HEK293 (cell line): ENCODE measurements at regions not wholly inside any gene's neighbourhood (a gene's known extent, or its start where the extent isn't known, plus 50 kb on each side); places are given as distances from the start of the nearest gene placed in this dataset.

ENCODE experiments used
- CTCF ChIA-PET: fragments of 350-600 bp; formaldehyde crosslinking; extraction: SDS; loops from one replicate; lab custom pipeline; 2021; ENCODE audit warnings: antibody characterized with exemption; lab: Yijun Ruan, JAX
- POLR2A ChIA-PET: fragments of 300-600 bp; formaldehyde crosslinking; extraction: SDS; loops from one replicate; lab custom pipeline; 2020; ENCODE audit warnings: antibody characterized with exemption, inconsistent platforms; lab: Yijun Ruan, JAX
- H3K27ac ChIP-seq: fragments of 200-500 bp; sonication (Bioruptor generic); 2 replicates; pipeline ENCODE4 v1.5.1; 2014; ENCODE audit warnings: low read depth, low read length, control low read depth, inconsistent platforms; ENCODE audit errors: extremely low read depth
- H3K36me3 ChIP-seq, 2 experiments: fragments of 200-500 bp in 1 of 2; sonication (Bioruptor generic) in 1 of 2; 1 replicate in 1 of 2; 2 replicates in 1 of 2; pipeline ENCODE4 v1.5.1; 2014 to 2017; ENCODE audit warnings: inconsistent platforms in 2 of 2, low read length in 2 of 2; ENCODE audit not compliant: control insufficient read depth in 2 of 2, insufficient read depth in 1 of 2
- H3K4me1 ChIP-seq: fragments of 200-500 bp; sonication (Bioruptor generic); 2 replicates; pipeline ENCODE4 v1.5.1; 2014; ENCODE audit warnings: mild to moderate bottlenecking, low read length, inconsistent platforms; ENCODE audit not compliant: control insufficient read depth, insufficient read depth
- H3K4me3 ChIP-seq: 2 replicates; pipeline ENCODE4 v1.5.1; 2011; ENCODE audit warnings: low read depth, mild to moderate bottlenecking, control low read depth, low read length, moderate library complexity
- H3K9me3 ChIP-seq: fragments of 200-500 bp; sonication (Bioruptor generic); 2 replicates; pipeline ENCODE4 v1.5.1; 2014; ENCODE audit warnings: low read depth, low read length, inconsistent platforms; ENCODE audit not compliant: control insufficient read depth, insufficient read depth
- BCL11B ChIP-seq: fragments of 450-650 bp; formaldehyde crosslinking; IDR thresholded peaks from 2 replicates; pipeline ENCODE4 v1.5.1; 2016; ENCODE audit warnings: low read depth, missing biosample characterization, missing genetic modification characterization
- ELK4 ChIP-seq: IDR thresholded peaks from 2 replicates; pipeline ENCODE4 v1.6.1; 2011; ENCODE audit warnings: mild to moderate bottlenecking, low read depth, low read length, borderline replicate concordance
- HIC1 ChIP-seq: fragments of 450-650 bp; formaldehyde crosslinking; IDR thresholded peaks from 2 replicates; pipeline ENCODE4 v1.5.1; 2016; ENCODE audit warnings: missing biosample characterization, missing genetic modification characterization
- MYNN ChIP-seq: fragments of 450-650 bp; formaldehyde crosslinking; IDR thresholded peaks from 2 replicates; pipeline ENCODE4 v1.5.1; 2016; ENCODE audit warnings: missing biosample characterization, missing genetic modification characterization, borderline replicate concordance
- ZBTB11 ChIP-seq: fragments of 450-650 bp; formaldehyde crosslinking; conservative IDR thresholded peaks from 2 replicates; pipeline ENCODE4 v1.5.1; 2016; ENCODE audit warnings: low read depth, missing biosample characterization, missing genetic modification characterization
- ZNF112 ChIP-seq: fragments of 450-650 bp; formaldehyde crosslinking; IDR thresholded peaks from 2 replicates; pipeline ENCODE4 v1.5.0; 2017; ENCODE audit warnings: missing biosample characterization, missing genetic modification characterization
- ZNF114 ChIP-seq: fragments of 450-650 bp; formaldehyde crosslinking; IDR thresholded peaks from 2 replicates; pipeline ENCODE4 v1.5.0; 2017; ENCODE audit warnings: missing biosample characterization, missing genetic modification characterization
- ZNF121 ChIP-seq: fragments of 450-650 bp; formaldehyde crosslinking; IDR thresholded peaks from 2 replicates; pipeline ENCODE4 v1.5.1; 2016; ENCODE audit warnings: missing biosample characterization, missing genetic modification characterization
- ZNF133 ChIP-seq: fragments of 450-650 bp; formaldehyde crosslinking; IDR thresholded peaks from 2 replicates; pipeline ENCODE4 v1.5.1; 2016; ENCODE audit warnings: missing biosample characterization, missing genetic modification characterization
- ZNF19 ChIP-seq: fragments of 450-650 bp; formaldehyde crosslinking; IDR thresholded peaks from 2 replicates; pipeline ENCODE4; 2016; ENCODE audit warnings: missing biosample characterization, missing genetic modification characterization, low read depth
- ZNF292 ChIP-seq: fragments of 450-650 bp; formaldehyde crosslinking; IDR thresholded peaks from 2 replicates; pipeline ENCODE4 v1.5.1; 2016; ENCODE audit warnings: low read depth, missing biosample characterization, missing genetic modification characterization, borderline replicate concordance
- ZNF350 ChIP-seq: fragments of 450-650 bp; formaldehyde crosslinking; IDR thresholded peaks from 2 replicates; pipeline ENCODE4 v1.5.0; 2017; ENCODE audit warnings: missing biosample characterization, mild to moderate bottlenecking, missing genetic modification characterization
- ZNF362 ChIP-seq: fragments of 450-650 bp; formaldehyde crosslinking; IDR thresholded peaks from 2 replicates; pipeline ENCODE4 v1.5.1; 2016; ENCODE audit warnings: missing biosample characterization, missing genetic modification characterization
- ZNF426 ChIP-seq: fragments of 450-650 bp; formaldehyde crosslinking; IDR thresholded peaks from 2 replicates; pipeline ENCODE4 v1.5.1; 2017; ENCODE audit warnings: missing biosample characterization, missing genetic modification characterization, mild to moderate bottlenecking, inconsistent platforms, moderate library complexity
- ZNF514 ChIP-seq: fragments of 450-650 bp; formaldehyde crosslinking; IDR thresholded peaks from 2 replicates; pipeline ENCODE4 v1.5.1; 2016; ENCODE audit warnings: missing biosample characterization, missing genetic modification characterization
- ZNF558 ChIP-seq: fragments of 450-650 bp; formaldehyde crosslinking; IDR thresholded peaks from 2 replicates; pipeline ENCODE4 v1.5.1; 2016; ENCODE audit warnings: missing biosample characterization, missing genetic modification characterization
- ZNF626 ChIP-seq: fragments of 450-650 bp; sonication (Bioruptor Pico); formaldehyde crosslinking; IDR thresholded peaks from 2 replicates; pipeline ENCODE4 v1.5.1; 2018; ENCODE audit warnings: missing biosample characterization, missing genetic modification characterization, inconsistent platforms
- ZNF658 ChIP-seq: fragments of 450-650 bp; formaldehyde crosslinking; IDR thresholded peaks from 2 replicates; pipeline ENCODE4; 2016; ENCODE audit warnings: missing biosample characterization, missing genetic modification characterization
- ZNF664 ChIP-seq: fragments of 450-650 bp; formaldehyde crosslinking; IDR thresholded peaks from 2 replicates; pipeline ENCODE4 v1.5.1; 2016; ENCODE audit warnings: missing biosample characterization, missing genetic modification characterization
- ZNF76 ChIP-seq: fragments of 450-650 bp; formaldehyde crosslinking; IDR thresholded peaks from 2 replicates; pipeline ENCODE4; 2016; ENCODE audit warnings: low read depth, missing biosample characterization, missing genetic modification characterization, borderline replicate concordance
- ZNF777 ChIP-seq: fragments of 450-650 bp; formaldehyde crosslinking; IDR thresholded peaks from 2 replicates; pipeline ENCODE4 v1.5.1; 2017; ENCODE audit warnings: missing biosample characterization, missing genetic modification characterization, borderline replicate concordance
- ZNF791 ChIP-seq: fragments of 450-650 bp; formaldehyde crosslinking; IDR thresholded peaks from 2 replicates; pipeline ENCODE4 v1.5.1; 2016; ENCODE audit warnings: missing biosample characterization, missing genetic modification characterization
- TF ChIP-seq, protein P1 (sequence below): fragments of 450-650 bp; formaldehyde crosslinking; IDR thresholded peaks from 2 replicates; pipeline ENCODE4 v1.5.1; 2016; ENCODE audit warnings: missing biosample characterization, missing genetic modification characterization
- TF ChIP-seq, protein P2 (sequence below): fragments of 450-650 bp; formaldehyde crosslinking; IDR thresholded peaks from 2 replicates; pipeline ENCODE4 v1.5.1; 2017; ENCODE audit warnings: missing biosample characterization, missing genetic modification characterization

GRCh38 chr6:113736978-113737377, 120.2 kb upstream of the MARCKS start:
- CTCF ChIA-PET, result interaction anchor here (0.6 kb wide), 1 partner anchor 28 kb away, joined by 4 read pairs; no protein-coding TSS in a partner anchor
- H3K4me1 ChIP-seq, result 0 out of 2 replicates have a peak, but pooled peaks cover 6% of the 10 kb centered on the region
- no peaks in the 10 kb centered on the region for H3K36me3 ChIP-seq
- TF ChIP-seq HIC1 (tag by site-specific recombination), result no peak
- no peak for TF ChIP-seq ZNF791 (tag by site-specific recombination)
- TF ChIP-seq ZNF664, result no peak
- TF ChIP-seq ZNF350 (tag by site-specific recombination), result no peak
- no peak for TF ChIP-seq ZNF292 (tag by site-specific recombination)
- TF ChIP-seq, protein P1, sequence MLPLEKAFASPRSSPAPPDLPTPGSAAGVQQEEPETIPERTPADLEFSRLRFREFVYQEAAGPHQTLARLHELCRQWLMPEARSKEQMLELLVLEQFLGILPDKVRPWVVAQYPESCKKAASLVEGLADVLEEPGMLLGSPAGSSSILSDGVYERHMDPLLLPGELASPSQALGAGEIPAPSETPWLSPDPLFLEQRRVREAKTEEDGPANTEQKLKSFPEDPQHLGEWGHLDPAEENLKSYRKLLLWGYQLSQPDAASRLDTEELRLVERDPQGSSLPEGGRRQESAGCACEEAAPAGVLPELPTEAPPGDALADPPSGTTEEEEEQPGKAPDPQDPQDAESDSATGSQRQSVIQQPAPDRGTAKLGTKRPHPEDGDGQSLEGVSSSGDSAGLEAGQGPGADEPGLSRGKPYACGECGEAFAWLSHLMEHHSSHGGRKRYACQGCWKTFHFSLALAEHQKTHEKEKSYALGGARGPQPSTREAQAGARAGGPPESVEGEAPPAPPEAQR (tag by site-specific recombination), result no peak
- no peak for TF ChIP-seq ZNF19 (tag by site-specific recombination)
- no peak for TF ChIP-seq ZNF658 (tag by site-specific recombination)
- TF ChIP-seq BCL11B, result no peak
- TF ChIP-seq ZNF514 (tag by site-specific recombination), result no peak
- TF ChIP-seq ZNF426 (tag by site-specific recombination), result no peak
- TF ChIP-seq ZNF626 (tag by site-specific recombination), result no peak
- no peak for TF ChIP-seq ELK4
- no peak for TF ChIP-seq ZNF133 (tag by site-specific recombination)
- no peak for TF ChIP-seq ZNF114
- TF ChIP-seq ZNF362 (tag by site-specific recombination), result no peak
- TF ChIP-seq ZNF777 (tag by site-specific recombination), result no peak
- H3K9me3 ChIP-seq, result no peaks in the 10 kb centered on the region
- no peak overlapping the region for H3K27ac ChIP-seq
- no peak overlapping the region for H3K4me3 ChIP-seq
- POLR2A ChIA-PET, result no interaction called here

DNA sequence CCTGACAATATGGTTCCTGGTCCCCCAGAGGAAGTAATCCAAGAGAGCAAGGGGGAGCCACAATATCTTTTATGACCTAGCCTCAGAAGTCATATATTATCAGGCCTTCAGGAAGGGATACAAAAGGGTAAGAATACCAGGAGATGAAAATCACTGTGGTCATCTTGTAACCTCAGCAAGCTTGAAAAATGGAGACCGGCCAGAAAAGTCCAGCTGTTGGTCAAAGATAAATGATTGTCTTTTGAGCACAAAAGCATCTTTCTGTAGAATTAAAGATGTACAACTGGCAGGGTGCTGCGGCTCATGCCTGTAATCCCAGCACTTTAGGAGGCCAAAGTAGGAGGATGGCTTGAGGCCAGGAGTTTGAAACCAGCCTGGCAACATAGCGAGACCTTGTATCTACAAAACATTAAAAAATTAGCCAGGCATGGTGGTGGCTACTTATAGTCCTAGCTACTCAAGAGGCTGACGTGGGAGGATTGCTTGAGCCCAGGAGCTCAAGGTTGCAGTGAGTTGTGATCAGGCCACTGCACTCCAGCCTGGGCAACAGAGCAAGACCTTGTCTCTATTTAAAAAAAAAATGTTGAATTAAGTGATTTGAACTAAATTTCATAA, 118.0 kb upstream of the MARCKS start:
- CTCF ChIA-PET, result no interaction called here

More for the DNA sequence above, 118.0 kb upstream of the MARCKS start:
- H3K27ac ChIP-seq, result no peak overlapping the region
- TF ChIP-seq MYNN (tag by site-specific recombination), result no peak
- TF ChIP-seq ZNF558 (tag by site-specific recombination), result no peak
- TF ChIP-seq, protein P2, sequence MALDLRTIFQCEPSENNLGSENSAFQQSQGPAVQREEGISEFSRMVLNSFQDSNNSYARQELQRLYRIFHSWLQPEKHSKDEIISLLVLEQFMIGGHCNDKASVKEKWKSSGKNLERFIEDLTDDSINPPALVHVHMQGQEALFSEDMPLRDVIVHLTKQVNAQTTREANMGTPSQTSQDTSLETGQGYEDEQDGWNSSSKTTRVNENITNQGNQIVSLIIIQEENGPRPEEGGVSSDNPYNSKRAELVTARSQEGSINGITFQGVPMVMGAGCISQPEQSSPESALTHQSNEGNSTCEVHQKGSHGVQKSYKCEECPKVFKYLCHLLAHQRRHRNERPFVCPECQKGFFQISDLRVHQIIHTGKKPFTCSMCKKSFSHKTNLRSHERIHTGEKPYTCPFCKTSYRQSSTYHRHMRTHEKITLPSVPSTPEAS (tag by site-specific recombination), result no peak
- TF ChIP-seq ZNF112, result no peak
- no peak for TF ChIP-seq ZNF121 (tag by site-specific recombination)
- no peak for TF ChIP-seq ZBTB11 (tag by site-specific recombination)
- TF ChIP-seq ZNF626 (tag by site-specific recombination), result no peak
- no peak for TF ChIP-seq ZNF76 (tag by site-specific recombination)
- TF ChIP-seq, all 188 proteins: peak for 0
- no peak overlapping the region for H3K4me3 ChIP-seq
- H3K36me3 ChIP-seq, result no peaks in the 10 kb centered on the region
- no peaks in the 10 kb centered on the region for H3K9me3 ChIP-seq
- POLR2A ChIA-PET, result no interaction called here
- no peaks in the 10 kb centered on the region for H3K4me1 ChIP-seq
